Activated CD4-positive, alpha-beta T cell treated with anti-CD3 and anti-CD28 coated beads, Interleukin-10, Interleukin-2, amounts not matched to agents 100 ng/mL and 50 ng/mL, durations not matched to agents 16 hours and 8 hours (primary cell): ENCODE measurements at regions not wholly inside any gene's neighbourhood (a gene's known extent, or its start where the extent isn't known, plus 50 kb on each side); places are given as distances from the start of the nearest gene placed in this dataset.

Experiments
- DNase-seq: peaks from one replicate; pipeline ENCODE4 v3.0.0-alpha.2; 2020

GRCh38 chr13:74865656-74866055 lies 616.3 kb downstream of the TBC1D4 start:
- no peak for DNase-seq

DNA sequence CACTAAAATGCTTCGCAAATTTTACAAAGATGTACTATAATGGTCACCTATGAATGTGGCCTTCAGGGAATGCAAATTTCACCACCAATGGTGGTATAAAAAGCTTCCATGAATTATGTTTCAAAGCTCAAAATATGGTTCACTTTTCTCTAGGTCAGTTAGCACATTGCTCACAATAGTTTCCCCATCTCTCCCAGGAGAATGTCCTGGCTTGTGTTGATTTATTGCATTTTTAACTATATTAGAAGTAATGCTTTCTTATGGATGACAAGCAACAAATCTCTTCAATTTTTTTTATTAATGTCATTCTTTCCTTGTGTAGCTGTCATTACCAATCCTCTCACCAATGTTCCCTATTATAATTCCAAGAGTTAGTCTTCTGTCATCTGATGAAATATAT lies 621.2 kb downstream of the TBC1D4 start:
- no peak for DNase-seq

DNA sequence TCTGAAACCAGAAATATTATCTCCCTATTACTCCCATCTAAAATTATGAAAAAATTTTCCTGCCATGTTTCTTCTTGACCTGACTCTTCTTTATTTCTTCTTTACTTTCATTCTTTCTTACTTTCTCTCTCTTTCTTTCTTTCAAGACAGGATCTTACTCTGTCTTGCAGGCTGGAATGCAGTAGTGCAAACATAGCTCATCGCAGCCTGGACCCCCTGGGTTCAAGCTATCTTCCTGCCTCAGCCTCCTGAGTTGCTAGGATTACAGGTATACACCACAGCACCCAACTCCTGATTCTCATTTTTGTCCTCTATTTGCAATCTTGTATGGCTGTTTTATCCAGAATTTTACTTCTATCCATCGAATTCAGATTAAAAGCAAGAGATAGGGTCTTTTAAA lies 631.1 kb downstream of the TBC1D4 start:
- DNase-seq: no peak

- no peak for DNase-seq
Observed at GRCh38 chr13:74847966-74848365, 634.0 kb downstream of the TBC1D4 start.

DNA sequence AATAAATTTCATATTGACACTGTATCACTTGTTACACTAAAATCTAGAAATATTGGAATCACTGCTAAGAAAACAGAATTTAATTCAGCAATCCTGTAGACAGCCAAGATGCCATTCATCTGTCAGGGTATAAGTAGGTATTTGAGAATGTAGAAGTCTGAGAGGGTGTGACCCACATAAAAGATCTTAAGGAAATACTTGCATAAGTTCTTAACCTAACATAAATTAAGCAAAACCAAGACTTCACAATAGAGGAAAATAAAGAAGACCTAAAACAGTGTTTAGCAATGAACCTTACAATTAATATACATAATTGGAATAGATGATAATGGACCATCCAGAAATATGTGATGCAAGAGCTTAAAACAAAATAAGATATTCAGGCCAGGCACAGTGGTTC lies 636.2 kb downstream of the TBC1D4 start:
- DNase-seq: no peak

DNA sequence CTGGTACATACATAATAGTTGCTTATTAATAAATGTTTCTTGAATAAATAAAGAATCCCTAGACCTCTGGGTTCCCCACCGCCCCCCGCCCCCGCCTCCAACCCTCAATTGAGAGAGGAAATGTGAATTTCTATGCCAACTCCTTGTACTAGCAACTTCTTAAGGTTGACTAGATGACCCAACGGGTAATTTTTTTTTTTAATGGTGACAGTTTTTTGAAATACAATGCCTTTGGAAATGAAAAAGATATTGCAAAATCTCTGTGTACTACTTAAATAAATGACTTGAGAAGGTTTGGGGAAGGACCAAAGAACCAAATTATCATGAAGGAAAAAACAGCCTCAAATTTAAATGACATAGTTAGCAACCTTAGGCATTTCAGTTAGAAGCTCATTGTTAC lies 640.3 kb downstream of the TBC1D4 start:
- no peak for DNase-seq

DNA sequence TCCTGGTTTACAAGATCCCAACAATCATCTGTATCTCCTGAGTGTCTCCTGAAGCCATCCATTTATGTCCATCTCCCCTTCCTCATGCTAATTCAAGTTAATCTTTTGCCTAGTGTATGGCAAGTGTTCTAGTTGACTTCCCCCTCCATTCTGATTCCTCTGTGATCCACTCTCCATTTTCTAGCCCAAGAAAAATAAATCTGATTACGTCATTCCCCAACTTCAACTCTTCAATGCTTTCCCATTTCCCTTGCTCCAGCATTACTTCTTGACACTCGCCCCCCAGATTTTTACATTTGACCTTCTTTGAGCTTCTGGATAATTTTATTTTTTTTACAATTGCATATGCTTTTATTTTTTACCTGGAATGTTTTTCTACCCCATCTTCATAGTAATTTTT lies 640.8 kb downstream of the TBC1D4 start:
- no peak for DNase-seq

GRCh38 chr13:74839656-74840055 lies 642.3 kb downstream of the TBC1D4 start:
- DNase-seq: no peak

DNA sequence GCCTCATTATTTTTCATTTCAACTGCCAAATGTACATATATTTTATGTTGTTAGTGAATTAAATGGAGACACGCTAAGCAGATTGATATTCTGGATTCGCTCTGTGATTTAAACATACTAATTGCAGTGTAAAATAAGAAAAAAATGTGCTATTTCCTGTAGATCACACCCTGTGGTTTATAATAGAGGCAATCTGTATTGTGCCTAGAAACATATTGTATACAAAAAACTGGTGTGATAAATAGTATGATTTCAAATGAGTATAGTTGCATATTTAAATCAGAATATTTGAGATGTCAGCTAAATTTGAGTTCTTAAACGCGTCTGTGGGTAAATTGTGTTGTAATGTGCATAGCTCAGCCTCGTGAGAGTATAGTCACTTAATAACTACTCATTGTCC lies 643.9 kb downstream of the TBC1D4 start:
- DNase-seq: no peak

- DNase-seq: no peak
Observed at GRCh38 chr13:74836628-74837027, 645.3 kb downstream of the TBC1D4 start.

- DNase-seq: no peak
Observed at GRCh38 chr13:74835579-74835978, 646.4 kb downstream of the TBC1D4 start.

DNA sequence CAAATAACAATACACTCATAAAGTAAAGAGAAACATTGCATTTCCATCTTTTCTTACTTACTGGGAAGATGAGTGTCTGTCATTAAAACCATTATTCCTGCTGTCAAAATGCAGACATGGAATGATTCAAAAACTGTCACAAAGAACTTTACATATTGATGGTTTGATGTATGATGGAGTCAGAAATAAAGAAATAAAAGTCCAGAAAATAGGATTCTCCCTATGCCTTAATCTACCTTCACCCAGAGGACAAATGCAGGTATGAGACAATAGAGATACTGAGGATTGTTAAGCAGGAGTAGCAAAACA lies 656.1 kb downstream of the TBC1D4 start:
- DNase-seq: no peak

- DNase-seq: no peak
Observed at GRCh38 chr13:74825152-74825937, 656.6 kb downstream of the TBC1D4 start.

DNA sequence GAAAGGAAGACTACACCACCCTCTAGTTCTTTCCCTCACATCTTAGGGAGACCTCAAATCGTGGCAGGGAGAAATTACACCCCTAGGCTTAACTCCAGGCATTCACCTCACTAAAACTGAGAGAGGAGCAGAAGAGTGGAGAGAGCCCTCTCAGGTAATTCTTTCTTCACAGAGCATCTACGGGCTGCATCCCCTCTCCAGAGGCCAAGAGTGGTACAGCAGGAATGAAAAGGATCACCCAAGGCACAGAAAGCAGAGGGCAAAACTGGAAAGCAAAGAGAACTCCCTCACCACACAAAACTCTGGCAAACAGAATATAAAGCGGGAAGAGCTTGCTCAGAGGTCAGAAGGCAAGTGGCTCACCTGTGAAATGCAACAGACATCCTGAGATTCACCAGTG lies 661.2 kb downstream of the TBC1D4 start:
- no peak for DNase-seq

GRCh38 chr13:74819549-74819948 lies 662.4 kb downstream of the TBC1D4 start:
- no peak for DNase-seq

DNA sequence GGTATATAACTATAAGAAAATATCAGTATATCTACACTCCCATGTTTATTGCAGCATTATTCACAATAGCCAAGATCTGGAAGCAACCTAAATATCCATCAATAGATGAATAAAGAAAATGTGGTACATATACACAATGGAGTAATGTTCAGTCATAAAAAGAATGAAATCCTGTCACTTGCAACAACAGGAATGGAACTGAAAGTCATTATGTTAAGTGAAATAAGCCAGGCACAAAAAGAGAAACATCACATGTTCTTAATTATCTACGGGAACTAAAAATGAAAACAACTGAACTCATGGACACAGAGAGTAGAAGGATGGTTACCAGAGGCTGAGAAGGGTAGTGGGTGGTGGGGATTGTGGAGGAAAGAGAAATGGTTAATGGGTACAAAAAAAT lies 665.2 kb downstream of the TBC1D4 start:
- DNase-seq: no peak

DNA sequence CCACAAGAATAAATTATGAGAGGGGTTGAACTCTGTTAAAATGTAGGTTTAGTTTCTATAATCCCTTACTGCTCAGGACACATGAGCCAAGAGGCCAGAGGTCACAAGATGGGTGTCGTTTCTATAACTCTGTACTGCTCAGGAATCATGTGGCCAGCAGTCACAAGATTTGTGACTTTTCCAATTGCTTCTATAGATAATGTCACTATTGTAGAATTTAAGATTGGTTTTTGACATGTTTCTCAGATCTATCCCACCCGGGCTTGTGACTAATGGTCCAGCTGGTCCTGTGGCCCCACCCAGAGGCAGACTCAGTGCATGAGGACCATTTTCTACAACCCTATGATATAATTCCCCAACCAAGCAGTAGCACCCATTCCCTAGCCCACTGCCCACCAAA lies 662.0 kb upstream of the KLF12 start:
- no peak for DNase-seq

DNA sequence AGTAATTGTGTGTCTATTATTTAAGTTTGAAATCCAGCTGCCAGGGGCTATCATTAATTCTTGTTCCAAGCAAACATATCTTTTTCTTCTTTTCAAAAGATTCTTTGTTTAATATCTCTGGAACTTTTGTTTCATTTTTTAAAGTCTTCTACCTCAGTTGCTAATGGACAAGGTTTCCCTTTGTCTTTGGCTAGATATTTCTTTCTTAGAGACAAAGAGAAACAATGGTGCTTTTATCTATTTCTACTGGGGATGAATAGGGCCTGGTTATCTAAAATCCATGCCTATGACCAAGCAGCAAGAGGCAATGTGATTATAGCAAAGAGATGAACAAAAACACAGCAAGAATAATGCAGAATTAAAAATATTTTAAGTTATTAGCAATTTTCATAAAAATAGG lies 661.3 kb upstream of the KLF12 start:
- no peak for DNase-seq

DNA sequence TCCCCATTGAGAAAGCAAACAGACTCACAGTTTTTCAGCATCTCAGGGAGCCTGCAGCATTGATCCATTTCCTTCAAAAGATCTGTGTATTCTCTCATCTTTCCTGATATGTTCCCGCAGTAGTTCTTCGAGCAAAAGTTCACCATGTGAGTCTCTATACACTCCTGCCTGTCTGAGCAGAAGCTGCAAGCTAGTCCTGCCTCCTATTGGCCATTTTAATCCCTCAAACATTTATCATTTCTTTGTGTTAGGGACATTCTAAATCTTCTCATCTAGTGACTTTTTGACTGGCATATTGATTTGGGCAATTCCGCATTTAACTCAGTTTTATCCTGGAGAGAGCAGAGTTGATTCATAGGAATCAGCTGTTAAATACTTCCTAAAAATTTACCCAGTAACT lies 660.4 kb upstream of the KLF12 start:
- no peak for DNase-seq

DNA sequence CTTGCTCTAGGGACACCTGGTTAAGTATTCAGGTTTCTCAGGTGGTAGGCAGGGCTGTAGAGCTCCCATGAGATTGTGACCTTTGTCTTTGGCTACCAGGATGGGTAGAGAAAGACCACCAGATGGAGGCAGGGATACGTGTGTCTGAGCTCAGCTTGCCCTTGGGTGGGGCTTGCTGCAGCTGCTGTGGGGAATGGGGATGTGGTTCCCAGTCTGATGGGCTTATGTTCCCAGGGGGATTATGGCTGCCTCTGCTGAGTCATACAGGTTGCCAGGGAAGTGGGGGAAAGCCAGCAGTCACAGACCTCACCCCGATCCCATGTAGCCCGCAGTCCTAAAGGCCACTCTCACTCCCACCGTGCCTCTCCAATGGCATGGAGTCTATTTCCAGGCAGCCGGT lies 659.9 kb upstream of the KLF12 start:
- no peak for DNase-seq

DNA sequence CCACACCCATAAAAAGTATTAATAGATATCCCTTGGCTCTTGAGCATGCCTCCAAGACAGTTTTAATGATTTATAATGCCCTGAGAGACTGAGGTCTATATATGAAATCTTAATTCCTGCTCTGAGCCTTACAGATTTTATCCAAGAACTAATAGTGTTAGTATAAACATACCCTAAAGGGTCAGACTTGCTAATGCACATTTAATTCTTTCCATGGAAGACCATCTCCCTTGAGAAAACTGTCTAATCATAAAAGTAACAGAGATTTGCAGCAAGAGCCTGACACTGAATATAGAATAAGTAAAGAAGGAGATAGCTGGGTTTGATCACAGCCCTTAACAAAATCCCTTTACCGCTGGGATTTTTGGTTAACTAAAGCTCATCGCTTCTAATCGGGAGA lies 650.8 kb upstream of the KLF12 start:
- no peak for DNase-seq

DNA sequence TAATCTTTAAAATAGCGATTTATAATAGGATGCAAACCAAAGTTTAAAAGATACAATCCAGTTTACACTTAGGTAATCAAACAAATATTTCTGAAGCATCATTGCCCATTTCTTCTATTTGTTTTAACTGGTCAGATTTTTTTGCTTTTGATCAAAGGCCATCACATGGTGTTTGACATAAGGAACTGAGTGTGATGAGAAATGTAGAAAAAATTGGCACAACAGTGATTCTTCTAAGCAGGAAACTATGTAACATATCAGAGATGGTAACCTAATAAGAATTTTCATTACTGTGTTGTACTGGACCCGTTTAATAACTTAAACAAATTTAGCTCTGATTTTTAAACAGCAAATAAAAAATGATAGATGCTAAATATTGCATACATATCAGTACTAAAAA lies 644.7 kb upstream of the KLF12 start:
- DNase-seq: no peak

- no peak for DNase-seq
Observed at GRCh38 chr13:74778087-74778486, 643.9 kb upstream of the KLF12 start.

- no peak for DNase-seq
Observed at GRCh38 chr13:74774264-74774663, 640.1 kb upstream of the KLF12 start.

GRCh38 chr13:74773248-74773647 lies 639.0 kb upstream of the KLF12 start:
- no peak for DNase-seq

GRCh38 chr13:74771964-74772363 lies 637.8 kb upstream of the KLF12 start:
- no peak for DNase-seq
